Liver (tissue), 3 donors: ENCODE measurements at regions not wholly inside any gene's neighbourhood (a gene's known extent, or its start where the extent isn't known, plus 50 kb on each side); places are given as distances from the start of the nearest gene placed in this dataset.

Experiments used
- CTCF ChIP-seq: fragments of 150-350 bp; IDR thresholded peaks from 2 replicates; pipeline ENCODE4 v1.5.1; 2017; ENCODE audit warnings: improper control_type of control experiment, low read depth, low read length; ENCODE audit not compliant: missing input control
- EGR1 ChIP-seq, 2 donors: IDR thresholded peaks; 2 replicates each; pipeline ENCODE4 v1.6.1; 2016 to 2018; ENCODE audit warnings: antibody characterized with exemption in 2 of 2, low read depth in 2 of 2
- FOXA1 ChIP-seq: IDR thresholded peaks from 2 replicates; pipeline ENCODE4 v1.6.1; 2016; ENCODE audit warnings: antibody characterized with exemption
- GABPA ChIP-seq, 2 donors: IDR thresholded peaks in 1 of 2; conservative IDR thresholded peaks in 1 of 2; 2 replicates each; pipeline ENCODE4 v1.6.1; 2016; ENCODE audit warnings: antibody characterized with exemption in 2 of 2, mild to moderate bottlenecking in 1 of 2, moderate library complexity in 1 of 2
- JUND ChIP-seq, 2 donors: IDR thresholded peaks; 2 replicates each; pipeline ENCODE4 v1.6.1; 2016; ENCODE audit warnings: antibody characterized with exemption in 2 of 2
- RAD21 ChIP-seq, 2 donors: IDR thresholded peaks; 2 replicates each; pipeline ENCODE4 v1.6.1; 2016; ENCODE audit warnings: antibody characterized with exemption in 2 of 2, mild to moderate bottlenecking in 2 of 2
- donor health status: healthy.
- donor health status: healthy.

- TF ChIP-seq CTCF (no peak), GABPA (IDR thresholded peaks at IDR 0.05 in 1 of 2, conservative IDR thresholded peaks at IDR 0.05 in 1 of 2) (no peak), FOXA1 (no peak), EGR1 (IDR thresholded peaks at IDR 0.05; ENCODE audit: low read depth in 2 of 2) (no peak), RAD21 (IDR thresholded peaks at IDR 0.05) (no peak), JUND (IDR thresholded peaks at IDR 0.05) (no peak)
These were observed 142.0 kb downstream of the RTP5 start for GRCh38 chr2:242011516-242011915.
